K562 (cell line): ENCODE measurements at regions not wholly inside any gene's neighbourhood (a gene's known extent, or its start where the extent isn't known, plus 50 kb on each side); places are given as distances from the start of the nearest gene placed in this dataset.

Experiments used
- TF ChIP-seq, protein P1 (sequence below), 2 experiments: fragments of 450-650 bp in 1 of 2; sonication (generic) in 1 of 2; formaldehyde crosslinking in 1 of 2; IDR thresholded peaks; 2 replicates each; pipeline versions ENCODE4 v1.7.1 to v1.9.0; 2016 to 2022; ENCODE audit warnings: inconsistent platforms in 1 of 2, mild to moderate bottlenecking in 1 of 2, missing genetic modification reagents in 1 of 2

DNA sequence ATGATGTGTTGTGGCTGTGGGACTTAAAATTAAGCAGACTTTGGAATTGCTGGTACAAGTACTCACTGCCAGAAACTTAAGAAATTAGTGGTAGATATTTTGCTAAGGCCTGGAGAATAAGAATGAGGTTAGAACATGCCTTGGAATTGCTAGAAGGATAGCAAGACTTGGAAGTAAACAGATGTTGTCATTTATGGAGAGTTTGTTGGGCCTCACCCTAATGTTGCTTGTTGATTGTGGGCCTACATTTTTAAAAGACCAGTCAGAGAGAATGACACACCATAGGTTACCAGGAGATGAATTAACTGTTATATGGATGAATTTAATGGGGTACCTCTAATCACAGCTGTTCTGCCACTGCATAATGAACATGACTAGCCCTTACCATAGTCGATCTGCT lies 120.1 kb upstream of the GAS1 start (continued):
- TF ChIP-seq, protein P1, sequence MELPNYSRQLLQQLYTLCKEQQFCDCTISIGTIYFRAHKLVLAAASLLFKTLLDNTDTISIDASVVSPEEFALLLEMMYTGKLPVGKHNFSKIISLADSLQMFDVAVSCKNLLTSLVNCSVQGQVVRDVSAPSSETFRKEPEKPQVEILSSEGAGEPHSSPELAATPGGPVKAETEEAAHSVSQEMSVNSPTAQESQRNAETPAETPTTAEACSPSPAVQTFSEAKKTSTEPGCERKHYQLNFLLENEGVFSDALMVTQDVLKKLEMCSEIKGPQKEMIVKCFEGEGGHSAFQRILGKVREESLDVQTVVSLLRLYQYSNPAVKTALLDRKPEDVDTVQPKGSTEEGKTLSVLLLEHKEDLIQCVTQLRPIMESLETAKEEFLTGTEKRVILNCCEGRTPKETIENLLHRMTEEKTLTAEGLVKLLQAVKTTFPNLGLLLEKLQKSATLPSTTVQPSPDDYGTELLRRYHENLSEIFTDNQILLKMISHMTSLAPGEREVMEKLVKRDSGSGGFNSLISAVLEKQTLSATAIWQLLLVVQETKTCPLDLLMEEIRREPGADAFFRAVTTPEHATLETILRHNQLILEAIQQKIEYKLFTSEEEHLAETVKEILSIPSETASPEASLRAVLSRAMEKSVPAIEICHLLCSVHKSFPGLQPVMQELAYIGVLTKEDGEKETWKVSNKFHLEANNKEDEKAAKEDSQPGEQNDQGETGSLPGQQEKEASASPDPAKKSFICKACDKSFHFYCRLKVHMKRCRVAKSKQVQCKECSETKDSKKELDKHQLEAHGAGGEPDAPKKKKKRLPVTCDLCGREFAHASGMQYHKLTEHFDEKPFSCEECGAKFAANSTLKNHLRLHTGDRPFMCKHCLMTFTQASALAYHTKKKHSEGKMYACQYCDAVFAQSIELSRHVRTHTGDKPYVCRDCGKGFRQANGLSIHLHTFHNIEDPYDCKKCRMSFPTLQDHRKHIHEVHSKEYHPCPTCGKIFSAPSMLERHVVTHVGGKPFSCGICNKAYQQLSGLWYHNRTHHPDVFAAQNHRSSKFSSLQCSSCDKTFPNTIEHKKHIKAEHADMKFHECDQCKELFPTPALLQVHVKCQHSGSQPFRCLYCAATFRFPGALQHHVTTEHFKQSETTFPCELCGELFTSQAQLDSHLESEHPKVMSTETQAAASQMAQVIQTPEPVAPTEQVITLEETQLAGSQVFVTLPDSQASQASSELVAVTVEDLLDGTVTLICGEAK (IDR thresholded peaks at IDR 0.05) = no peak
- TF ChIP-seq, protein P1 (CRISPR knock-in tag; IDR thresholded peaks at IDR 0.05) = no peak
